ENCODE measurements at regions not wholly inside any gene's neighbourhood (a gene's known extent, or its start where the extent isn't known, plus 50 kb on each side); places are given as distances from the start of the nearest gene placed in this dataset.
"Not testable (repeated sequence)": the region's sequence is repeated elsewhere in the genome, so short reads cannot be mapped to it uniquely, and the experiment has no call there.

DNA sequence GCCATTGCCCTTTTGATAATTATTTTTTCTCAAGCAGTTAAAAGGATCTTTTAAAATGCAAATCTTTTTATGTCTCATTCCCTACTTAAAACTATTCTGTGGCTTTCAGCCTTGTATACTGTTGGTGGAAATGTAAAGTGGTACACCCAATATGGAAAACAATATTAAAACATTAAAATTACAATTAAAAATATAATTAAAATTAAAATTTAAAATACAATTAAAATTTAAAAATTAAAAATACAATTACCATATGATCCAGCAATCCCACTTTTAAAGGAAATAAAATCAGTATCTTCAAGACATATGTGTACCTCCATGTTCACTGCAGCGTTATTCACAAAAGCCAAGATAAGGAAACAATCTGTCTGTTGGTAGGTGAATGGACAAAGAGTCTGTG, 340.8 kb upstream of the TOM1L1 start:
- Mint-ChIP-seq H3K27me3 (ENCODE audit: insufficient read depth) (no peaks in the 10 kb centered on the region), H3K9me3 (peaks cover 44% of the 10 kb centered on the region), H3K4me1 (ENCODE audit: low read depth) (no peaks in the 10 kb centered on the region), H3K36me3 (ENCODE audit: low read depth) (peaks cover 4% of the 10 kb centered on the region; the same call in 1 of the 2 replicates), H3K27ac (no peak overlapping the region), H3K4me3 (no peak overlapping the region)
- no peak for TF ChIP-seq CTCF (IDR thresholded peaks at IDR 0.05)
- no peak for DNase-seq

DNA sequence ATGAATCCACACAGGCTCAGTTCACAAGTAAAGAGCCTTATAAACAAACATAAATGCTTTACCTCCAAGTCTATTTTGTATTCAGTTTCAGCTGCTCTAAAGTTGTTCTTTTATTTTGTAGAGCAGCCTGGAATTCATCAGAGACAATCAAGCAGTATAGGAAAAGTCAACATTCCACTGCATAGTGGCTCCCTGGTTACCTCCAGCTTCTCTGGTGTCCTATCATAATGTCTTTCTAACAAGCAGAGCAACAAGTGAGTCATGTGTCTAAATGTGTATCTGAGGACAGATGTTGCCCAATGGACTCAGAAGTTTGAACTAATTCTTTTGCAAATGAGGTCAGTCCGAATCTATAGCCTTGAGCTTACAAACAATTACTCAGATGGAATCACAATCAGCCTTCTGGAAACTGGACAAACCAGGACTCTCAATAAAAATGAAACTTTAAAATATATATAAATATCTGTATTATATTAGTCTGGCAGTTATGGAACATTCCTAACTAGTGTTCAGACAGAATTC, 292.0 kb upstream of the TOM1L1 start:
- Mint-ChIP-seq H3K27me3 (ENCODE audit: insufficient read depth) (no peaks in the 10 kb centered on the region), H3K4me3 (no peak overlapping the region), H3K36me3 (ENCODE audit: low read depth) (no peaks in the 10 kb centered on the region), H3K4me1 (ENCODE audit: low read depth) (no peaks in the 10 kb centered on the region), H3K27ac (no peak overlapping the region), H3K9me3 (peaks cover 55% of the 10 kb centered on the region)
- no peak for DNase-seq
- no peak for TF ChIP-seq CTCF (IDR thresholded peaks at IDR 0.05)

GRCh38 chr17:54620399-54620978, 280.2 kb upstream of the TOM1L1 start:
- no peaks in the 10 kb centered on the region for H3K36me3 Mint-ChIP-seq (ENCODE audit: low read depth)
- H3K27ac Mint-ChIP-seq: no peak overlapping the region
- TF ChIP-seq CTCF (IDR thresholded peaks at IDR 0.05): no peak
- H3K27me3 Mint-ChIP-seq (ENCODE audit: insufficient read depth): no peaks in the 10 kb centered on the region
- no peak overlapping the region for H3K4me3 Mint-ChIP-seq
- DNase-seq: no peak
- peaks cover 29% of the 10 kb centered on the region for H3K9me3 Mint-ChIP-seq
- no peaks in the 10 kb centered on the region for H3K4me1 Mint-ChIP-seq (ENCODE audit: low read depth)

DNA sequence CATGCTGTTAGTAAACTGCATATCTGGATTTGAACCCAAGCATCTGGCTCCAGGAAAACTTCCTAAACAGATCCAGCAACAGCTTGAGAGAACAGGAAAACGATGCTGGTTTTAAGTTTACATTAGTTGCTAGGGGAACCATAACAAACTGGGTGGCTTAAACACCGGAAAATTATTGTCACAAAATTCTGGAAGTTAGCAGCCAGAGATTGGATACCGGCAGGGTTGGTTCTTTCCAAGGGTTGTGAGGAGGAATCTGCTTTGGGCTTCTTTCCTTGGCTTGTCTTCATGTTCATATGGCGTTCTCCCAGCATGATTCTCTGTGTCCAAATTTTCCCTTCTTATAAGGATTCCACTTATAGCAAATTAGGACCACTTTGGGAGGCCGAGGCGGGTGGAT, 276.9 kb upstream of the TOM1L1 start:
- Mint-ChIP-seq H3K27ac (no peak overlapping the region), H3K9me3 (peaks cover 19% of the 10 kb centered on the region), H3K36me3 (ENCODE audit: low read depth) (no peaks in the 10 kb centered on the region), H3K4me1 (ENCODE audit: low read depth) (no peaks in the 10 kb centered on the region), H3K27me3 (ENCODE audit: insufficient read depth) (no peaks in the 10 kb centered on the region), H3K4me3 (no peak overlapping the region)
- TF ChIP-seq CTCF (IDR thresholded peaks at IDR 0.05): no peak
- no peak for DNase-seq

GRCh38 chr17:54626146-54626703, 274.4 kb upstream of the TOM1L1 start:
- no peak for DNase-seq
- no peak overlapping the region for H3K27ac Mint-ChIP-seq
- TF ChIP-seq CTCF (IDR thresholded peaks at IDR 0.05): no peak
- no peaks in the 10 kb centered on the region for H3K36me3 Mint-ChIP-seq (ENCODE audit: low read depth)
- no peaks in the 10 kb centered on the region for H3K4me1 Mint-ChIP-seq (ENCODE audit: low read depth)
- no peaks in the 10 kb centered on the region; the same call in 1 of the 2 replicates for H3K27me3 Mint-ChIP-seq (ENCODE audit: insufficient read depth)
- H3K4me3 Mint-ChIP-seq: no peak overlapping the region
- peaks cover 19% of the 10 kb centered on the region for H3K9me3 Mint-ChIP-seq

DNA sequence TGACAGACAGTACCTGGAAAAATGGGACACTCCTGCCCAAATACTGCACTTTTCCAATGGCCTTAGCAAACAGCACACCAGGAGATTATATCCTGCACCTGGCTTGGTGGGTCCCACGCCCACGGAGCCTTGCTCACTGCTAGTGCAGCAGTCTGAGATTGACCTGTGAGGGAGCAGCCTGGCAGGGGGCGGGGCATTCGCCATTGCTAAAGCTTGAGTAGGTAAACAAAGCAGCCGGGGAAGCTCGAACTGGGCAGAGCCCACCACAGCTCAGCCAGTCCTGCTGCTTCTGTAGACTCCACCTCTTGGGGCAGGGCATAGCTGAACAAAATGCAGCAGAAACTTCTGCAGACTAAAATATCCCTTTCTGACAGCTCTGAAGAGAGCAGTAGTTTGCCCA, 261.2 kb upstream of the TOM1L1 start:
- peaks cover 60% of the 10 kb centered on the region for H3K9me3 Mint-ChIP-seq
- not testable (repeated sequence) for H3K27ac Mint-ChIP-seq; H3K4me3 Mint-ChIP-seq; H3K27me3 Mint-ChIP-seq (ENCODE audit: insufficient read depth); H3K4me1 Mint-ChIP-seq (ENCODE audit: low read depth); DNase-seq; H3K36me3 Mint-ChIP-seq (ENCODE audit: low read depth)
